GM12874 (cell line): ENCODE measurements at regions not wholly inside any gene's neighbourhood (a gene's known extent, or its start where the extent isn't known, plus 50 kb on each side); places are given as distances from the start of the nearest gene placed in this dataset.

Experiments used
- CTCF ChIP-seq: IDR thresholded peaks from 2 replicates; pipeline ENCODE4 v1.5.1; 2011; ENCODE audit warnings: low read depth, mild to moderate bottlenecking, control low read depth, low read length, moderate library complexity; ENCODE audit not compliant: insufficient read depth

- no peak for TF ChIP-seq CTCF
Measured at GRCh38 chr9:82117026-82117811, 128.6 kb downstream of the SPATA31D1 start.

- TF ChIP-seq CTCF = no peak
Measured at GRCh38 chr9:82122731-82123130, 134.2 kb downstream of the SPATA31D1 start.

- no peak for TF ChIP-seq CTCF
Measured at GRCh38 chr9:82124090-82124489, 135.5 kb downstream of the SPATA31D1 start.

GRCh38 chr9:82126256-82126655 lies 137.7 kb downstream of the SPATA31D1 start:
- TF ChIP-seq CTCF = no peak

GRCh38 chr9:82127465-82127864 lies 138.9 kb downstream of the SPATA31D1 start:
- TF ChIP-seq CTCF = no peak

- TF ChIP-seq CTCF = no peak
Measured at GRCh38 chr9:82128011-82128696, 139.6 kb downstream of the SPATA31D1 start.

- TF ChIP-seq CTCF = no peak
Measured at GRCh38 chr9:82129708-82130107, 141.1 kb downstream of the SPATA31D1 start.
